ENCODE measurements at regions not wholly inside any gene's neighbourhood (a gene's known extent, or its start where the extent isn't known, plus 50 kb on each side); places are given as distances from the start of the nearest gene placed in this dataset.

GRCh38 chr15:29618586-29618985, 203.7 kb downstream of the TJP1 start:
- TF ChIP-seq CTCF (IDR thresholded peaks at IDR 0.05; ENCODE audit: borderline replicate concordance, extremely low read depth, low read length, poor library complexity, severe bottlenecking) (no peak), EZH2 (IDR thresholded peaks at IDR 0.05; ENCODE audit: borderline replicate concordance, low read depth, low read length, severe bottlenecking) (no peak)
